Activated CD8-positive, alpha-beta T cell treated with anti-CD3 and anti-CD28 coated beads for 36 hours (primary cell): ENCODE measurements at regions not wholly inside any gene's neighbourhood (a gene's known extent, or its start where the extent isn't known, plus 50 kb on each side); places are given as distances from the start of the nearest gene placed in this dataset.

Experiments used
- ATAC-seq: fragments of 200-7000 bp; cut with Tn5 transposase; one replicate; pipeline ENCODE4 v1.10.0; 2021; ENCODE audit warnings: mild to moderate bottlenecking, moderate library complexity
- CTCF ChIA-PET: fragments of 350-600 bp; sonication (Branson Sonifier 250); formaldehyde crosslinking; loops from one replicate; lab custom pipeline; 2021; ENCODE audit warnings: antibody characterized with exemption; lab: Charles Lee
- POLR2A ChIA-PET: fragments of 350-600 bp; sonication (Branson Sonifier 250); formaldehyde crosslinking; loops from one replicate; lab custom pipeline; 2021; ENCODE audit warnings: antibody characterized with exemption; lab: Charles Lee
- DNase-seq: peaks from one replicate; pipeline ENCODE4 v3.0.0-alpha.2; 2020
- H3K27ac Mint-ChIP-seq: one replicate; pipeline ENCODE4 v1.8.0; 2021; ENCODE audit warnings: mild to moderate bottlenecking, mixed read lengths
- H3K27me3 Mint-ChIP-seq: one replicate; pipeline ENCODE4 v1.8.0; 2021; ENCODE audit warnings: mixed read lengths
- H3K36me3 Mint-ChIP-seq: one replicate; pipeline ENCODE4 v1.8.0; 2021; ENCODE audit warnings: low read depth, mixed read lengths
- H3K4me1 Mint-ChIP-seq: one replicate; pipeline ENCODE4 v1.8.0; 2021; ENCODE audit warnings: low read depth, mixed read lengths
- H3K4me3 Mint-ChIP-seq: one replicate; pipeline ENCODE4 v1.8.0; 2021; ENCODE audit warnings: mild to moderate bottlenecking, moderate library complexity, mixed read lengths
- H3K9me3 Mint-ChIP-seq: one replicate; pipeline ENCODE4 v1.8.0; 2021; ENCODE audit warnings: mixed read lengths
- CTCF ChIP-seq: fragments of 200-600 bp; IDR thresholded peaks from one replicate; pipeline ENCODE4 v1.8.0; 2022; ENCODE audit warnings: antibody characterized with exemption, mild to moderate bottlenecking
- intact Hi-C: fragments of 100-400 bp; cut with micrococcal nuclease; formaldehyde crosslinking; loops from one replicate; pipeline ENCODE4 v1.10.0; 2022

DNA sequence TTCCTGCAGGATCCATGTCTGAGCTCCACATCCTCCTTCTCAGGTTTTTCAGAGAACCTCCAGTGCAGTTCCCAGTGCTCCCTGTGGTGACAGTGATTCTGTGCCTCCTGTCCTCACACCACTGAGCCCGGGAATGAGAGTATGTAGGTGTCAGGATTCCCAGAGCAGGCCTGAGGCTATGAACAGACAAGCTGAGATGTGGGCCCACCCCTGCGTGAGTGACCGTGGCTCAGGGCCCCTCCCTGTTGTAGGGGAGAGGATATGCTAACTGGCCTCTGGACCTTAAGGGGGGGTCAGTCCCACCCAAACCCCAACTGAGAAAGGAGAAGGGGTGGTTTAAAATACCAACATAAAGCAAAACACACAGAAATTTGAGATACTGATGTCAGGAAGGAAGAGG is 104.8 kb upstream of the RAB12 start:
- H3K36me3 Mint-ChIP-seq: no peaks in the 10 kb centered on the region
- TF ChIP-seq CTCF: no peak
- no peak for DNase-seq
- no peak for ATAC-seq
- H3K9me3 Mint-ChIP-seq: no peaks in the 10 kb centered on the region
- POLR2A ChIA-PET: no interaction called here
- intact Hi-C loops: no loop called here
- no peak overlapping the region for H3K27ac Mint-ChIP-seq
- no peak overlapping the region for H3K4me3 Mint-ChIP-seq
- no peaks in the 10 kb centered on the region for H3K4me1 Mint-ChIP-seq
- peaks cover 9% of the 10 kb centered on the region for H3K27me3 Mint-ChIP-seq
- CTCF ChIA-PET: no interaction called here

DNA sequence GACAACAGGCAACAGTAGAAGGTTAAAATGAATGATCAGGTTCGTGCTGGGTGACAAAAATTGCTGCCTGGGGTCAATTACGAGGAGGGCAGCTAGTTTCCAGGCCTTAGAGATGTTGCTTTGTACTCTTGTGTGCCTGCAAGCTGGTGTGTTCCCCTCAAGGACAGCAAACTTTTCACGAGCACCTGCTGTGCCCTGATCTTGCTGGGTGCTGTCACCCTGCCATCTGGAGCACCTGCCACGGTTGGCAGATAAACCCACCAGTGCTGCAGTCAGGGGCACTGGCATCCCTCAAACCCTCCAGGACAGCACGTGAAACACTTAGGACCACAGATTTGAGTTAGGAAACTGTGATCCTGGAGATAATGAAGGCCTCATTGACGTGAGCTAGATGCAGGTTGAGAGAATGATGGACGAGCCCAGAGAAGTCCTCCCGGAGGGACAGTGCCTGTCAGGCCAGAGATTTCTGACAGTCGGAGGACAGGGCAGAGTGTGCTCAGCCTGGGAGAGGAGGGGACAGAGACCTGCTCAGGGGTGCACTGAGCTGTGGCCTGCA is 104.3 kb upstream of the RAB12 start:
- DNase-seq (no peak), ATAC-seq (no peak)
- Mint-ChIP-seq H3K4me3 (no peak overlapping the region), H3K4me1 (no peaks in the 10 kb centered on the region), H3K27ac (no peak overlapping the region), H3K27me3 (peaks cover 9% of the 10 kb centered on the region), H3K36me3 (no peaks in the 10 kb centered on the region), H3K9me3 (no peaks in the 10 kb centered on the region)
- no peak for TF ChIP-seq CTCF
- POLR2A ChIA-PET: no interaction called here
- CTCF ChIA-PET: no interaction called here
- intact Hi-C loops: no loop called here

DNA sequence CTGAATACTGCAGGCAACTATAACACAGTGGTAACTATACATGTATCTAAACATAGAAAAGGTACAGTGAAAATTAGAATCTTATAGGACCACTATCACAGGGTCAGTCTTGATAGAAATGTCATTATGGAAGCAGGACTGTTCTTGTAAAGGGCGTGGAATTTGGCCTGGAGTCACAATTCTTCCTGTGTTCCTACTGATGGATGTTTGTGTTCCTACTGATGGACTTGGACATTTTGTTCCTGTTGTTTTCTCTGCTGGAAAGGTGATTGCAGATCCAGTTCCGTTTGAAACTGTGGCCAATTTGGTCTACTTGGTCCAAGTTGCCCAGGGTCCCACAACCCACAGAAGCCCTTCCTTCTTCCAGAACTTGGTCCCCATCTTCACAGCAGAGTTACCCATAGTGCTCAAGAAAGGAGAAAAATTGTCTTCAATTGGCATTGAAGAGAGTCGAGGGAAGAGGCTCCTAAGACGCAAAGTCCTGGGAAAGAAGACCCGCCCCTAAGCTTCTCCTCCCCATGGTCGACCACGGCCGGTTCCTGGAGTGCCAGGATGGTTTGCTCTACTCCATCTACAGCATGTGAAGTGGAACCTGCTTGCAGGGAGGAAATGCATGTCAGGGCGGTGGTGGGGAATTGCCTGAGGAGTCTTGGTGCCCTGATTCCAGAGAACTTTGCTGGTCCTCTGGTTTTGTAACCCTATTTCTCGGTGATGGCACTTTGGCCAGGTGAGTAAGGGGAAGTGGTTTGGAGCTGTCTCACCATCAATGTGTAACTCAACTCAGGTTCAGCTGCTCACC is 102.8 kb upstream of the RAB12 start:
- Mint-ChIP-seq H3K36me3 (no peaks in the 10 kb centered on the region), H3K27me3 (peaks cover 9% of the 10 kb centered on the region), H3K9me3 (no peaks in the 10 kb centered on the region), H3K4me1 (no peaks in the 10 kb centered on the region), H3K27ac (no peak overlapping the region), H3K4me3 (no peak overlapping the region)
- DNase-seq (no peak), ATAC-seq (no peak)
- POLR2A ChIA-PET: no interaction called here
- no peak for TF ChIP-seq CTCF
- intact Hi-C loops: no loop called here
- CTCF ChIA-PET: no interaction called here

DNA sequence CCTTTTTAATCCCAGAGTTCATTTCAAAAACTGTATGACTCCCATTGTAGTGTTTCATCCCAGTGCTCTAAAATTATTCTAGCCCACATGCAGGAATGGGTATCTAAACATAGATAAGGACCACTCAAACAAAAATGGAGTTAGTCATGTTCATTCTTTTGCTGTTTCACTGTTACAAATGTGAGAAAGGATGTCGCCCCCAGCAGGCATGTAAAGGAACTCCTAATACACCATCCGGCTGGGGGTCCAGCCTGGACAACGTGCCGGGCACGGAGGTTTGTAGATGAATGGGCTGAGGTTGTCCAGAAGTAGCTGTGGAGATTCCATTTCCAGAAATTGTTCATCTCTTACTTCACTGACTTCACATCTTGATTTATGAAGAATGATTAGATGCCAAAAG is 101.9 kb upstream of the RAB12 start:
- peaks cover 6% of the 10 kb centered on the region for H3K27me3 Mint-ChIP-seq
- ATAC-seq: no peak
- no peak overlapping the region for H3K4me3 Mint-ChIP-seq
- no peak for TF ChIP-seq CTCF
- H3K27ac Mint-ChIP-seq: no peak overlapping the region
- no peaks in the 10 kb centered on the region for H3K9me3 Mint-ChIP-seq
- no peaks in the 10 kb centered on the region for H3K36me3 Mint-ChIP-seq
- intact Hi-C loops: no loop called here
- no peaks in the 10 kb centered on the region for H3K4me1 Mint-ChIP-seq
- DNase-seq: peak; percentile 14
- ChIA-PET CTCF (no interaction called here), POLR2A (no interaction called here)

DNA sequence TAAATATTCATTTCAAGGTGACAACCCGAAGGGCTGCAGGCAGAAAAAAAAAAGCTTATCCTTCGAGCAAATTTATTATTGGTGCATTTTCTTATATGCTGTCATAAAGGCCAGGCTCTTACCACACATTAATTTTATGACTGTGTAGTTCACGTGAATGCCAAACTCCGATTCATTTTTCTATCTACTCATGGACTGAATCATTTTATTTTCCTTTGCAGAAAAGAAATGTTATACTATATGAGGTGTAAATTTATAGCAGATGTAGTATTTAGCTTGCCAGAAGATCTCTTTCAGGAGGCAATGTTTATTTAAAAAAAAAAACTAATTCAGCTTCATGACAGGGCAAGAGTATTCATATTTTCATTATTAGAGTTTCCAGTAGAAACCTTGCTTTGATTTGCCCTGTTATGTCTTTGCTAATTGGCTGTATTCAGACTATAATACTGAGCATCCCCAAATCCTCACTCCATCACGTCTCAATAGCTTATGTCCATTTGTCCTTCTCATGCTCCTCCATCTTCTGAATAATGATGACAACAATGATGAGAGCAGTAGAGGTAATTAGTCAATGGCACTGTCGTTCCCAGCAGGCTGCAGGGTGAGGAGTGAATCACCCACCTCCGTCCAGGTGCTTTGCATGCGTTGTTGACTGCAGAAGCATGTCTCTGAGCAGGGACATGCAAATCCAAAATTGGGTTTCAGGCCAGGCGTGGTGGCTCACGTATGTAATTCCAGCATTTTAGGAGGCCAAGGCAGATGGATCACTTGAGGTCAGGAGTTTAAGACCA is 101.1 kb upstream of the RAB12 start:
- DNase-seq: no peak
- TF ChIP-seq CTCF: no peak
- intact Hi-C loops: no loop called here
- no peaks in the 10 kb centered on the region for H3K36me3 Mint-ChIP-seq
- H3K9me3 Mint-ChIP-seq: no peaks in the 10 kb centered on the region
- H3K4me1 Mint-ChIP-seq: no peaks in the 10 kb centered on the region
- no peak overlapping the region for H3K4me3 Mint-ChIP-seq
- H3K27me3 Mint-ChIP-seq: peaks cover 6% of the 10 kb centered on the region
- POLR2A ChIA-PET: no interaction called here
- CTCF ChIA-PET: no interaction called here
- H3K27ac Mint-ChIP-seq: no peak overlapping the region
- no peak for ATAC-seq
